OCI-LY1 (cell line): ENCODE measurements at regions not wholly inside any gene's neighbourhood (a gene's known extent, or its start where the extent isn't known, plus 50 kb on each side); places are given as distances from the start of the nearest gene placed in this dataset.

Experiments
- EZH2 ChIP-seq: fragments of 200-600 bp; sonication (generic), shearing (Covaris generic); IDR thresholded peaks from 2 replicates; pipeline ENCODE4 v1.8.0; 2017; ENCODE audit warnings: borderline replicate concordance, mixed run types, mild to moderate bottlenecking, antibody characterized with exemption, low read length, moderate library complexity, mixed read lengths
- TF ChIP-seq, protein P1 (sequence below): fragments of 200-600 bp; sonication (generic), shearing (Covaris generic); IDR thresholded peaks from 2 replicates; pipeline ENCODE4 v1.5.1; 2017; ENCODE audit warnings: mild to moderate bottlenecking, antibody characterized with exemption, low read length, moderate library complexity, mixed read lengths

DNA sequence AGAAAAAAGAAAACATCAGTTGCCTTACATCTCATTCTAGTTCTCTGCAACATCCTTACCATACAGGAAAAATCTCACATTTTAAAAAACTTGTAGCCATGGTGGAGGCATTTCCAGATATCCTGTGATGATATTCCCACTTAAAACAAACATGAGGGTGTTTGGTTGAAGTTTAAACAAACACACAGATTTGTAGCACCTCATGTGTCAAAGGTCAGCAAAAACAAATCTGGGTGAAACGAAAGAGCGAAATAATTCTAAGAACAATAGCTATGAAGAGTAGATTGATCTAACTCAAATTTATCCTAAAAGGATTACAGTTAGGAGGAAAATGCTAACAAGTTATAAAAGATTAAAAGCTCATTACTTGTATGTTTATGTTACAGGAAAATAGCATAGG is 83.1 kb upstream of the IRX5 start:
- TF ChIP-seq, protein P1, sequence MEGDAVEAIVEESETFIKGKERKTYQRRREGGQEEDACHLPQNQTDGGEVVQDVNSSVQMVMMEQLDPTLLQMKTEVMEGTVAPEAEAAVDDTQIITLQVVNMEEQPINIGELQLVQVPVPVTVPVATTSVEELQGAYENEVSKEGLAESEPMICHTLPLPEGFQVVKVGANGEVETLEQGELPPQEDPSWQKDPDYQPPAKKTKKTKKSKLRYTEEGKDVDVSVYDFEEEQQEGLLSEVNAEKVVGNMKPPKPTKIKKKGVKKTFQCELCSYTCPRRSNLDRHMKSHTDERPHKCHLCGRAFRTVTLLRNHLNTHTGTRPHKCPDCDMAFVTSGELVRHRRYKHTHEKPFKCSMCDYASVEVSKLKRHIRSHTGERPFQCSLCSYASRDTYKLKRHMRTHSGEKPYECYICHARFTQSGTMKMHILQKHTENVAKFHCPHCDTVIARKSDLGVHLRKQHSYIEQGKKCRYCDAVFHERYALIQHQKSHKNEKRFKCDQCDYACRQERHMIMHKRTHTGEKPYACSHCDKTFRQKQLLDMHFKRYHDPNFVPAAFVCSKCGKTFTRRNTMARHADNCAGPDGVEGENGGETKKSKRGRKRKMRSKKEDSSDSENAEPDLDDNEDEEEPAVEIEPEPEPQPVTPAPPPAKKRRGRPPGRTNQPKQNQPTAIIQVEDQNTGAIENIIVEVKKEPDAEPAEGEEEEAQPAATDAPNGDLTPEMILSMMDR, result no peak
- no peak for TF ChIP-seq EZH2
